Nephron (organoid): ENCODE measurements at regions not wholly inside any gene's neighbourhood (a gene's known extent, or its start where the extent isn't known, plus 50 kb on each side); places are given as distances from the start of the nearest gene placed in this dataset.
"Not testable (repeated sequence)": the region's sequence is repeated elsewhere in the genome, so short reads cannot be mapped to it uniquely, and the experiment has no call there.

ENCODE experiments used
- H3K27ac Mint-ChIP-seq, 3 experiments: 2 replicates each; pipeline ENCODE4 v1.8.0; 2020; ENCODE audit warnings: mixed read lengths in 3 of 3, mild to moderate bottlenecking in 2 of 3, moderate library complexity in 1 of 3
- H3K27me3 Mint-ChIP-seq: 2 replicates; pipeline ENCODE4 v1.8.0; 2021; ENCODE audit warnings: low read depth, mild to moderate bottlenecking, moderate library complexity, mixed read lengths
- H3K36me3 Mint-ChIP-seq: 2 replicates; pipeline ENCODE4 v1.8.0; 2020; ENCODE audit warnings: low read depth, mixed read lengths
- H3K4me1 Mint-ChIP-seq: 2 replicates; pipeline ENCODE4 v1.8.0; 2020; ENCODE audit warnings: mixed read lengths
- H3K4me3 Mint-ChIP-seq, 3 experiments: 2 replicates each; pipeline ENCODE4 v1.8.0; 2020; ENCODE audit warnings: mild to moderate bottlenecking in 3 of 3, mixed read lengths in 3 of 3, moderate library complexity in 2 of 3
- H3K9me3 Mint-ChIP-seq: 2 replicates; pipeline ENCODE4 v1.8.0; 2020; ENCODE audit warnings: mixed read lengths
- TF ChIP-seq, protein P1 (sequence below), 3 experiments: fragments of 200-600 bp; sonication (generic); IDR thresholded peaks; one replicate each; pipeline ENCODE4 v1.5.0; 2021; ENCODE audit warnings: antibody characterized with exemption in 3 of 3; ENCODE audit not compliant: unreplicated experiment in 3 of 3

DNA sequence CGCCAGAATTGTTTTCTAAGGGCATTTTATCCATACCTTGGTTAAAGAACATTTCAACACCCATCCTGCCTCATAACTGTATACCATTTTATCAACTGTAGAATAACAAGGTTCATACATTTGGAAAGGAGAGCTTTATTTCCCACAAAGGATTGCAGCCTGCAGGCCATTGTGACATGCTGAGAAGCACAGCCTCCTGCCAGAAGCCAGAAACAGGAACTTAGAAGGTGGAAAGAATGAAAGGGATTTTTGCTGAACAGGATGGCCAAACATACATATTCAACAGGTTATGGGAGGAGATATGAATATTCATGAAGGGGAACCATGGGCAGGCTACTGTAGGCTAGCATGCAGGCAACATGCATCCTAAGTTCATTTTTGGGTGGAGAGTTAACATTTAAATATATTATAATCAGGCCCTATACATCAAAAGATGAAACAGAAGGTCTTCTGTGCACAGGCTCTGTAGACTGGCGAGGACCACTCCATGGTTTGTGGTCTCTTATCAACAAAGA, 59.9 kb upstream of the DIRAS2 start:
- TF ChIP-seq, protein P1, sequence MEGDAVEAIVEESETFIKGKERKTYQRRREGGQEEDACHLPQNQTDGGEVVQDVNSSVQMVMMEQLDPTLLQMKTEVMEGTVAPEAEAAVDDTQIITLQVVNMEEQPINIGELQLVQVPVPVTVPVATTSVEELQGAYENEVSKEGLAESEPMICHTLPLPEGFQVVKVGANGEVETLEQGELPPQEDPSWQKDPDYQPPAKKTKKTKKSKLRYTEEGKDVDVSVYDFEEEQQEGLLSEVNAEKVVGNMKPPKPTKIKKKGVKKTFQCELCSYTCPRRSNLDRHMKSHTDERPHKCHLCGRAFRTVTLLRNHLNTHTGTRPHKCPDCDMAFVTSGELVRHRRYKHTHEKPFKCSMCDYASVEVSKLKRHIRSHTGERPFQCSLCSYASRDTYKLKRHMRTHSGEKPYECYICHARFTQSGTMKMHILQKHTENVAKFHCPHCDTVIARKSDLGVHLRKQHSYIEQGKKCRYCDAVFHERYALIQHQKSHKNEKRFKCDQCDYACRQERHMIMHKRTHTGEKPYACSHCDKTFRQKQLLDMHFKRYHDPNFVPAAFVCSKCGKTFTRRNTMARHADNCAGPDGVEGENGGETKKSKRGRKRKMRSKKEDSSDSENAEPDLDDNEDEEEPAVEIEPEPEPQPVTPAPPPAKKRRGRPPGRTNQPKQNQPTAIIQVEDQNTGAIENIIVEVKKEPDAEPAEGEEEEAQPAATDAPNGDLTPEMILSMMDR (IDR thresholded peaks at IDR 0.05; ENCODE audit: unreplicated experiment in 3 of 3) = no peak
- Mint-ChIP-seq H3K27ac (no peak overlapping the region), H3K36me3 (no peaks in the 10 kb centered on the region), H3K4me1 (no peaks in the 10 kb centered on the region), H3K9me3 (no peaks in the 10 kb centered on the region), H3K4me3 (no peak overlapping the region), H3K27me3 (peaks cover 5% of the 10 kb centered on the region)

- no peaks in the 10 kb centered on the region for H3K27me3 Mint-ChIP-seq
- H3K4me1 Mint-ChIP-seq = no peaks in the 10 kb centered on the region
- TF ChIP-seq, protein P1 (IDR thresholded peaks at IDR 0.05; ENCODE audit: unreplicated experiment in 3 of 3) = no peak
- H3K4me3 Mint-ChIP-seq = no peak overlapping the region
- H3K27ac Mint-ChIP-seq = no peak overlapping the region
- H3K9me3 Mint-ChIP-seq = no peaks in the 10 kb centered on the region
- H3K36me3 Mint-ChIP-seq = no peaks in the 10 kb centered on the region
Measured at GRCh38 chr9:90698871-90699440, 56.3 kb upstream of the DIRAS2 start.

GRCh38 chr9:90697808-90698207, 55.2 kb upstream of the DIRAS2 start:
- H3K4me1 Mint-ChIP-seq = no peaks in the 10 kb centered on the region
- H3K4me3 Mint-ChIP-seq = no peak overlapping the region
- TF ChIP-seq, protein P1 (IDR thresholded peaks at IDR 0.05; ENCODE audit: unreplicated experiment in 3 of 3) = no peak
- H3K27ac Mint-ChIP-seq = no peak overlapping the region
- no peaks in the 10 kb centered on the region for H3K36me3 Mint-ChIP-seq
- no peaks in the 10 kb centered on the region for H3K27me3 Mint-ChIP-seq
- no peaks in the 10 kb centered on the region for H3K9me3 Mint-ChIP-seq

DNA sequence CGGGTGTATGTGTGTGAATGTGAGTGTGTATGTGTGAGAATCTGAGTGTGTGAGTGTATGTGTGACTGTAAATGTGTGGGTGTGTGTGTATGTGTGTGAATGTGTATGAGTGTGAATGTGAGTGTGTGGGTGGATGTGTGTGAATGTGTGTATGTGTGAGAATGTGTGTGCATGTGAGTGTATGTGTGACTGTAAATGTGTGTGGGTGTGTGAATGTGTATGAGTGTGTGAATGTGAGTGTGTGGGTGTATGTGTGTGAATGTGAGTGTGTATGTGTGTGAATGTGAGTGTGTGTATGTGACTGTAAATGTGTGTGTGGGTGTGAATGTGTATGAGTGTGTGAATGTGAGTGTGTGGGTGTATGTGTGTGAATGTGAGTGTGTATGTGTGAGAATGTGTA, 51.6 kb upstream of the DIRAS2 start:
- not testable (repeated sequence) for H3K9me3 Mint-ChIP-seq, H3K4me1 Mint-ChIP-seq, H3K4me3 Mint-ChIP-seq, H3K27me3 Mint-ChIP-seq, H3K27ac Mint-ChIP-seq, H3K36me3 Mint-ChIP-seq
